ENCODE measurements at regions not wholly inside any gene's neighbourhood (a gene's known extent, or its start where the extent isn't known, plus 50 kb on each side); places are given as distances from the start of the nearest gene placed in this dataset.

- peak overlapping the region; percentile 68 for H2AFZ ChIP-seq (ENCODE audit: low read depth, low read length, poor library complexity, severe bottlenecking)
- peak; percentile 85 for TF ChIP-seq RAD21 (IDR thresholded peaks at IDR 0.05; ENCODE audit: low read depth)
- peak; percentile 68 for TF ChIP-seq CBX3 (IDR thresholded peaks at IDR 0.05; ENCODE audit: low read depth)
- TF ChIP-seq MAX (IDR thresholded peaks at IDR 0.05) = peak; percentile 89
- TF ChIP-seq CTCF (IDR thresholded peaks at IDR 0.05 in 2 of 3, conservative IDR thresholded peaks at IDR 0.05 in 1 of 3; ENCODE audit: borderline replicate concordance in 1 of 3, insufficient read depth in 1 of 3, low read depth in 2 of 3, low read length in 2 of 3) = peak; percentile 79 to 96 (median 93)
- no peak for TF ChIP-seq ZFX (IDR thresholded peaks at IDR 0.05)
- TF ChIP-seq EGR1 (IDR thresholded peaks at IDR 0.05; ENCODE audit: low read depth) = no peak
- no peak for TF ChIP-seq POLR2AphosphoS5 (IDR thresholded peaks at IDR 0.05; ENCODE audit: low read depth, low read length)
- no TSS peak for BruUV-seq (replicated peaks)
- DNase-seq (ENCODE audit: low read depth, low spot score) (no peak), ATAC-seq (peak; percentile 79)
- peak overlapping the region; percentile 23; the same call in 1 of the 2 replicates for H3K9ac ChIP-seq (ENCODE audit: low read length)
- ChIA-PET RAD21 (ENCODE audit: low non-redundant PET in 1 of 2, low total read pairs in 2 of 2, uncharacterized antibody in 2 of 2, unreplicated experiment in 2 of 2) (interaction anchor here (0.6 to 1.0 kb wide), 2 partner anchors 9 to 54 kb away, joined by 3 to 4 read pairs; no protein-coding TSS in a partner anchor), CTCF (interaction anchor here (0.5 to 2.8 kb wide), 10 partner anchors 9 to 372 kb away, joined by 3 to 23 read pairs (median 4); partner anchors contain the start of gene ZFP36L2), POLR2A (interaction anchor here (0.5 to 3.6 kb wide), 2 partner anchors 9 to 56 kb away, joined by 3 to 23 read pairs; partner anchors contain the start of gene ZFP36L2)
- H3K4me3 ChIP-seq (replicated peaks in 1 of 2; ENCODE audit: low read depth in 1 of 2, low read length in 2 of 2) = no peak overlapping the region
- peaks cover 13 to 26% of the 10 kb centered on the region in 2 experiments for H3K4me1 ChIP-seq (ENCODE audit: control insufficient read depth in 1 of 2, insufficient read depth in 2 of 2, low read length in 2 of 2)
- H3K36me3 ChIP-seq (ENCODE audit: control insufficient read depth in 1 of 2, insufficient read depth in 2 of 2, low read length in 2 of 2) = no peaks in the 10 kb centered on the region
- no peaks in the 10 kb centered on the region for H3K9me2 ChIP-seq (ENCODE audit: insufficient read depth)
- no peaks in the 10 kb centered on the region for H3K79me2 ChIP-seq (ENCODE audit: insufficient read depth, low read length)
- H3K27me3 ChIP-seq (ENCODE audit: insufficient read depth, low read length) = no peaks in the 10 kb centered on the region
- intact Hi-C loops (cut with micrococcal nuclease) = no loop called here
- H3K9me3 ChIP-seq (ENCODE audit: control insufficient read depth in 1 of 2, insufficient read depth in 1 of 2, low read depth in 1 of 2, low read length in 2 of 2) = no peaks in the 10 kb centered on the region
- H4K20me1 ChIP-seq (ENCODE audit: insufficient read depth) = no peaks in the 10 kb centered on the region
- peak overlapping the region; percentile 41; the same call in 1 of the 2 replicates for H3K27ac ChIP-seq (ENCODE audit: low read depth, low read length)
- peak overlapping the region; percentile 52 for H3K4me2 ChIP-seq (ENCODE audit: low read length)
Measured at GRCh38 chr2:43169987-43170386, 56.4 kb downstream of the ZFP36L2 start.
